H1 (cell line): ENCODE measurements at regions not wholly inside any gene's neighbourhood (a gene's known extent, or its start where the extent isn't known, plus 50 kb on each side); places are given as distances from the start of the nearest gene placed in this dataset.

Experiments used
- CTCF ChIA-PET: fragments of 300-600 bp; sonication (Branson Sonifier 250); formaldehyde crosslinking; loops from one replicate; lab custom pipeline; 2021; ENCODE audit not compliant: partially characterized antibody; lab: Charles Lee
- POLR2A ChIA-PET: fragments of 300-600 bp; sonication (Branson Sonifier 250); formaldehyde crosslinking; loops from one replicate; lab custom pipeline; 2021; ENCODE audit warnings: inconsistent platforms; ENCODE audit not compliant: partially characterized antibody; lab: Charles Lee
- DNase-seq, 2 experiments: peaks; one replicate each; pipeline versions ENCODE4 v3.0.0 to v3.0.0-alpha.2; 2010 to 2022; ENCODE audit warnings: low spot score in 2 of 2, low read depth in 1 of 2, mixed read lengths in 1 of 2
- FAIRE-seq: peaks from 2 replicates; lab custom pipeline; 2011; peaks lifted over from hg19 to GRCh38; lab: Jason Lieb, UNC
- H2AFZ ChIP-seq: 2 replicates; pipeline ENCODE4 v1.8.1; 2012; ENCODE audit warnings: low read length, inconsistent platforms
- H2AK5ac ChIP-seq: 2 replicates; pipeline ENCODE4 v1.6.1; 2013; ENCODE audit warnings: low read depth, low read length
- H2BK120ac ChIP-seq: replicated peaks from 2 replicates; pipeline ENCODE3; 2013; ENCODE audit warnings: low read depth, low read length, inconsistent platforms
- H2BK12ac ChIP-seq: 2 replicates; pipeline ENCODE4 v1.6.1; 2013; ENCODE audit warnings: low read depth, low read length
- H2BK15ac ChIP-seq: 2 replicates; pipeline ENCODE4 v1.6.1; 2013; ENCODE audit warnings: low read length
- H2BK20ac ChIP-seq: 2 replicates; pipeline ENCODE4 v1.6.1; 2013; ENCODE audit warnings: low read length
- H2BK5ac ChIP-seq: 2 replicates; pipeline ENCODE4 v1.6.1; 2013; ENCODE audit warnings: low read depth, low read length
- H3K14ac ChIP-seq: 2 replicates; pipeline ENCODE4 v1.6.1; 2013; ENCODE audit warnings: inconsistent platforms; ENCODE audit not compliant: insufficient read length
- H3K18ac ChIP-seq: 2 replicates; pipeline ENCODE4 v1.6.1; 2013; ENCODE audit warnings: low read length; ENCODE audit errors: extremely low read depth
- H3K23ac ChIP-seq: 2 replicates; pipeline ENCODE4 v1.6.1; 2013; ENCODE audit warnings: inconsistent platforms; ENCODE audit not compliant: insufficient read length
- H3K23me2 ChIP-seq: 2 replicates; pipeline ENCODE4 v1.6.1; 2013; ENCODE audit warnings: low read depth, low read length
- H3K27ac ChIP-seq: 2 replicates; pipeline ENCODE4 v1.6.1; 2011; ENCODE audit warnings: low read depth, low read length, inconsistent platforms
- H3K27me3 ChIP-seq, 4 experiments: replicated peaks in 1 of 4; 1 replicate in 1 of 4; 2 replicates in 3 of 4; pipeline versions ENCODE4 v1.6.1 to v1.8.1; 2011 to 2013; ENCODE audit warnings: low read length in 3 of 4, mild to moderate bottlenecking in 3 of 4, inconsistent platforms in 2 of 4, mixed read lengths in 2 of 4, moderate library complexity in 1 of 4; ENCODE audit not compliant: control insufficient read depth in 3 of 4, insufficient read depth in 3 of 4; ENCODE audit errors: extremely low read depth in 1 of 4
- H3K36me3 ChIP-seq, 4 experiments: 2 replicates each; pipeline versions ENCODE4 v1.6.1 to v1.8.1; 2011 to 2013; ENCODE audit warnings: mild to moderate bottlenecking in 4 of 4, low read length in 3 of 4, moderate library complexity in 2 of 4, control low read depth in 1 of 4, inconsistent platforms in 1 of 4; ENCODE audit not compliant: insufficient read depth in 4 of 4, control insufficient read depth in 2 of 4
- H3K4ac ChIP-seq: replicated peaks from 2 replicates; pipeline ENCODE3; 2013; ENCODE audit warnings: low read length, low read depth, mixed read lengths, inconsistent platforms; ENCODE audit not compliant: insufficient read length
- H3K4me1 ChIP-seq, 4 experiments: replicated peaks in 1 of 4; 1 replicate in 1 of 4; 2 replicates in 3 of 4; pipeline versions ENCODE4 v1.6.1 to v1.8.1; 2011 to 2013; ENCODE audit warnings: low read length in 3 of 4, inconsistent platforms in 2 of 4, mixed read lengths in 1 of 4; ENCODE audit not compliant: insufficient read depth in 4 of 4, control insufficient read depth in 3 of 4
- H3K4me2 ChIP-seq, 2 experiments: 2 replicates each; pipeline versions ENCODE4 v1.6.1 to v1.8.1; 2011 to 2013; ENCODE audit warnings: low read depth in 2 of 2, low read length in 2 of 2, control low read depth in 1 of 2, inconsistent platforms in 1 of 2, mild to moderate bottlenecking in 1 of 2; ENCODE audit not compliant: insufficient read depth in 1 of 2
- H3K4me3 ChIP-seq, 4 experiments: fragments of 200-600, 300-600 bp in 1 of 4; sonication (generic), shearing (Covaris generic), sonication (Bioruptor Twin) in 1 of 4; 2 replicates each; pipeline versions ENCODE4 v1.5.1 to v1.8.1; 2011 to 2016; ENCODE audit warnings: low read length in 4 of 4, low read depth in 3 of 4, control low read depth in 2 of 4, inconsistent platforms in 2 of 4, mild to moderate bottlenecking in 2 of 4, mixed read lengths in 1 of 4, moderate library complexity in 1 of 4; ENCODE audit not compliant: insufficient read depth in 2 of 4; ENCODE audit errors: extremely low read depth in 1 of 4
- H3K56ac ChIP-seq: replicated peaks from 2 replicates; pipeline ENCODE3; 2013; ENCODE audit warnings: low read depth, mild to moderate bottlenecking, mixed read lengths, low read length, inconsistent platforms; ENCODE audit not compliant: insufficient read length
- H3K79me1 ChIP-seq: 2 replicates; pipeline ENCODE4 v1.6.1; 2013; ENCODE audit warnings: low read depth, low read length, control low read depth
- H3K79me2 ChIP-seq, 2 experiments: 2 replicates each; pipeline versions ENCODE4 v1.6.1 to v1.8.1; 2012 to 2013; ENCODE audit warnings: low read length in 2 of 2, mild to moderate bottlenecking in 2 of 2, inconsistent platforms in 1 of 2; ENCODE audit not compliant: insufficient read depth in 2 of 2, control insufficient read depth in 1 of 2
- H3K9ac ChIP-seq, 4 experiments: replicated peaks in 1 of 4; 1 replicate in 1 of 4; 2 replicates in 3 of 4; pipeline versions ENCODE4 v1.6.1 to v1.8.1; 2011 to 2013; ENCODE audit warnings: low read depth in 3 of 4, low read length in 3 of 4, control low read depth in 2 of 4, mild to moderate bottlenecking in 2 of 4, moderate library complexity in 2 of 4, inconsistent platforms in 1 of 4; ENCODE audit errors: extremely low read depth in 1 of 4
- H3K9me3 ChIP-seq, 2 experiments: 2 replicates each; pipeline versions ENCODE4 v1.6.1 to v1.8.1; 2012 to 2013; ENCODE audit warnings: mild to moderate bottlenecking in 2 of 2, moderate library complexity in 2 of 2, control low read depth in 1 of 2, inconsistent platforms in 1 of 2, low read depth in 1 of 2, low read length in 1 of 2, mixed read lengths in 1 of 2; ENCODE audit not compliant: insufficient read depth in 2 of 2
- H4K20me1 ChIP-seq, 2 experiments: replicated peaks in 1 of 2; 2 replicates each; pipeline versions ENCODE3 to v1.8.1; 2011 to 2013; ENCODE audit warnings: inconsistent platforms in 2 of 2, low read length in 2 of 2, mild to moderate bottlenecking in 1 of 2; ENCODE audit not compliant: insufficient read depth in 2 of 2, control insufficient read depth in 1 of 2
- H4K5ac ChIP-seq: 2 replicates; pipeline ENCODE4 v1.6.1; 2013; ENCODE audit warnings: low read length, low read depth, mixed read lengths, inconsistent platforms; ENCODE audit not compliant: insufficient read length
- H4K8ac ChIP-seq: 2 replicates; pipeline ENCODE4 v1.8.0; 2013; ENCODE audit warnings: mild to moderate bottlenecking, moderate library complexity, low read length, inconsistent platforms; ENCODE audit not compliant: insufficient read depth; ENCODE audit errors: extremely low read depth
- H4K91ac ChIP-seq: replicated peaks from 2 replicates; pipeline ENCODE3; 2013; ENCODE audit warnings: low read length, mixed read lengths, inconsistent platforms; ENCODE audit not compliant: insufficient read length
- ATF3 ChIP-seq: IDR thresholded peaks from 2 replicates; pipeline ENCODE4 v1.6.1; 2011; ENCODE audit warnings: low read depth, mild to moderate bottlenecking, low read length; ENCODE audit not compliant: insufficient read depth
- BCL11A ChIP-seq, 2 experiments: IDR thresholded peaks; one replicate each; pipeline ENCODE4 v1.6.1; 2011; ENCODE audit warnings: low read depth in 2 of 2, low read length in 2 of 2, mild to moderate bottlenecking in 2 of 2
- HDAC2 ChIP-seq, 2 experiments: fragments of 300-600 bp in 1 of 2; sonication (generic) in 1 of 2; IDR thresholded peaks; 2 replicates each; pipeline ENCODE4 v1.6.1; 2011 to 2012; ENCODE audit warnings: low read depth in 2 of 2, low read length in 2 of 2, mild to moderate bottlenecking in 2 of 2, moderate library complexity in 2 of 2, borderline replicate concordance in 1 of 2, inconsistent platforms in 1 of 2
- JUN ChIP-seq: IDR thresholded peaks from 2 replicates; pipeline ENCODE4 v1.6.1; 2011; ENCODE audit warnings: low read depth, mild to moderate bottlenecking, improper control_type of control experiment, low read length
- NANOG ChIP-seq: IDR thresholded peaks from 2 replicates; pipeline ENCODE4 v1.6.1; 2011; ENCODE audit warnings: low read length, low read depth, mild to moderate bottlenecking, inconsistent platforms; ENCODE audit not compliant: insufficient read depth, poor library complexity, severe bottlenecking
- POLR2A ChIP-seq, 2 experiments: IDR thresholded peaks; 1 replicate in 1 of 2; 2 replicates in 1 of 2; pipeline ENCODE4 v1.6.1; 2011; ENCODE audit warnings: low read depth in 2 of 2, low read length in 2 of 2, mild to moderate bottlenecking in 2 of 2; ENCODE audit errors: control extremely low read depth in 1 of 2
- POLR2AphosphoS5 ChIP-seq: IDR thresholded peaks from 2 replicates; pipeline ENCODE4 v1.6.1; 2011; ENCODE audit warnings: low read depth, low read length
- RXRA ChIP-seq: IDR thresholded peaks from 2 replicates; pipeline ENCODE4 v1.6.1; 2011; ENCODE audit warnings: low read depth, mild to moderate bottlenecking, low read length, moderate library complexity; ENCODE audit not compliant: insufficient read depth
- TAF7 ChIP-seq: optimal IDR thresholded peaks from 2 replicates; pipeline ENCODE3; 2011; ENCODE audit warnings: low read depth, mild to moderate bottlenecking, inconsistent platforms, low read length, moderate library complexity, borderline replicate concordance
- TBP ChIP-seq: IDR thresholded peaks from 2 replicates; pipeline ENCODE4 v1.6.1; 2011; ENCODE audit warnings: low read depth, low read length, improper control_type of control experiment
- WGBS, 2 experiments: shearing (Covaris generic) in 1 of 2; methylation state at CpG; one replicate each; pipeline versions ENCODE4 v1.1.6 to v1.1.7; 2013 to 2015; ENCODE audit warnings: low lambda C conversion rate in 2 of 2, mixed read lengths in 2 of 2, inconsistent platforms in 1 of 2, low coverage in 1 of 2, missing lambda C conversion rate in 1 of 2; ENCODE audit not compliant: insufficient replicate concordance in 2 of 2, insufficient coverage in 1 of 2, insufficient read length in 1 of 2; ENCODE audit errors: extremely low coverage in 1 of 2, missing lambda C conversion rate in 1 of 2; 5-methylcytosine and 5-hydroxymethylcytosine counted together

GRCh38 chr4:53716471-53717063, 125.3 kb upstream of the LNX1 start:
- CTCF ChIA-PET, result interaction anchor here (3.1 kb wide), 1 partner anchor 10 kb away, joined by 16 read pairs; no protein-coding TSS in a partner anchor
- H3K18ac ChIP-seq, result no peak overlapping the region
- no peak overlapping the region for H3K4me2 ChIP-seq
- no peak overlapping the region for H2BK12ac ChIP-seq
- no peak overlapping the region for H2AK5ac ChIP-seq
- H2AFZ ChIP-seq, result no peak overlapping the region
- H3K56ac ChIP-seq, result no peak overlapping the region
- H2BK15ac ChIP-seq, result no peak overlapping the region
- H3K4me1 ChIP-seq, result no peaks in the 10 kb centered on the region
- POLR2A ChIA-PET, result no interaction called here
- H3K4ac ChIP-seq, result no peak overlapping the region
- H4K8ac ChIP-seq, result no peak overlapping the region
- no peak overlapping the region for H3K9ac ChIP-seq
- WGBS, 2 experiments, result 91% methylated on average over 6 of the region's 6 CpGs; no CpG with 5 or more reads in 1 of the 2 experiments
- H2BK5ac ChIP-seq, result no peak overlapping the region
- FAIRE-seq (no peak), DNase-seq (no peak)
- no peak overlapping the region for H3K27ac ChIP-seq
- H4K20me1 ChIP-seq, result no peaks in the 10 kb centered on the region
- H3K23me2 ChIP-seq, result no peaks in the 10 kb centered on the region
- H2BK20ac ChIP-seq, result no peak overlapping the region
- no peaks in the 10 kb centered on the region for H3K36me3 ChIP-seq
- no peak overlapping the region for H4K5ac ChIP-seq
- no peaks in the 10 kb centered on the region for H3K9me3 ChIP-seq
- no peak overlapping the region for H3K14ac ChIP-seq
- TF ChIP-seq TAF7, result no peak
- TF ChIP-seq POLR2A (IDR thresholded peaks at IDR 0.05; ENCODE audit: control extremely low read depth in 1 of 2, low read depth in 2 of 2, low read length in 2 of 2), result no peak
- no peak for TF ChIP-seq RXRA
- TF ChIP-seq JUN, result no peak
- no peak for TF ChIP-seq HDAC2 (IDR thresholded peaks at IDR 0.05; ENCODE audit: borderline replicate concordance in 1 of 2, low read depth in 2 of 2, low read length in 2 of 2)
- TF ChIP-seq TBP, result no peak
- no peak for TF ChIP-seq ATF3
- no peak for TF ChIP-seq POLR2AphosphoS5
- no peak for TF ChIP-seq BCL11A (IDR thresholded peaks at IDR 0.05; ENCODE audit: low read depth in 2 of 2, low read length in 2 of 2)
- no peak for TF ChIP-seq NANOG
- H3K23ac ChIP-seq, result no peak overlapping the region
- H3K79me1 ChIP-seq, result no peaks in the 10 kb centered on the region
- no peak overlapping the region for H3K4me3 ChIP-seq
- H4K91ac ChIP-seq, result no peak overlapping the region
- H3K79me2 ChIP-seq, result no peaks in the 10 kb centered on the region
- H2BK120ac ChIP-seq, result no peak overlapping the region
- no peaks in the 10 kb centered on the region for H3K27me3 ChIP-seq
